ENCODE measurements at regions not wholly inside any gene's neighbourhood (a gene's known extent, or its start where the extent isn't known, plus 50 kb on each side); places are given as distances from the start of the nearest gene placed in this dataset.

GRCh38 chr13:92941167-92941566 is 285.4 kb upstream of the GPC6 start:
- no peak for TF ChIP-seq CBX2 (IDR thresholded peaks at IDR 0.05; ENCODE audit: borderline replicate concordance, low read depth)
- no peak for TF ChIP-seq CTCF (IDR thresholded peaks at IDR 0.05)
- TF ChIP-seq HMGXB4 (CRISPR knock-in tag; IDR thresholded peaks at IDR 0.05; ENCODE audit: borderline replicate concordance), result no peak
- TF ChIP-seq MYC (IDR thresholded peaks at IDR 0.05; ENCODE audit: borderline replicate concordance, low read length), result no peak
- no peak for TF ChIP-seq USF2 (IDR thresholded peaks at IDR 0.05)
- no peak for TF ChIP-seq PBX3 (IDR thresholded peaks at IDR 0.05)
- no peak for TF ChIP-seq MAX (IDR thresholded peaks at IDR 0.05)

Measured in A549 (cell line).